ENCODE measurements at regions not wholly inside any gene's neighbourhood (a gene's known extent, or its start where the extent isn't known, plus 50 kb on each side); places are given as distances from the start of the nearest gene placed in this dataset.

GRCh38 chr5:167166696-167167095 lies 1124.7 kb upstream of the WWC1 start:
- TF ChIP-seq CTCF (IDR thresholded peaks at IDR 0.05; ENCODE audit: extremely low read depth, missing control alignments): no peak
- no peak for DNase-seq (ENCODE audit: low spot score)

- no peak for DNase-seq (ENCODE audit: low spot score)
- TF ChIP-seq CTCF (IDR thresholded peaks at IDR 0.05; ENCODE audit: extremely low read depth, missing control alignments): no peak
Measured at GRCh38 chr5:167167191-167167795, 1124.2 kb upstream of the WWC1 start.

GRCh38 chr5:167168971-167169370 lies 1122.5 kb upstream of the WWC1 start:
- TF ChIP-seq CTCF (IDR thresholded peaks at IDR 0.05; ENCODE audit: extremely low read depth, missing control alignments): no peak
- DNase-seq (ENCODE audit: low spot score): no peak

GRCh38 chr5:167171056-167171455 lies 1120.4 kb upstream of the WWC1 start:
- DNase-seq (ENCODE audit: low spot score): no peak
- TF ChIP-seq CTCF (IDR thresholded peaks at IDR 0.05; ENCODE audit: extremely low read depth, missing control alignments): no peak

GRCh38 chr5:167177736-167178135 lies 1113.7 kb upstream of the WWC1 start:
- TF ChIP-seq CTCF (IDR thresholded peaks at IDR 0.05; ENCODE audit: extremely low read depth, missing control alignments): no peak
- DNase-seq (ENCODE audit: low spot score): no peak

GRCh38 chr5:167180906-167181305 lies 1110.5 kb upstream of the WWC1 start:
- no peak for TF ChIP-seq CTCF (IDR thresholded peaks at IDR 0.05; ENCODE audit: extremely low read depth, missing control alignments)
- no peak for DNase-seq (ENCODE audit: low spot score)

GRCh38 chr5:167205881-167206280 lies 1085.6 kb upstream of the WWC1 start:
- TF ChIP-seq CTCF (IDR thresholded peaks at IDR 0.05; ENCODE audit: extremely low read depth, missing control alignments): no peak
- DNase-seq (ENCODE audit: low spot score): no peak
